NCI-H146 (cell line): ENCODE measurements at regions not wholly inside any gene's neighbourhood (a gene's known extent, or its start where the extent isn't known, plus 50 kb on each side); places are given as distances from the start of the nearest gene placed in this dataset.

Experiments used
- DNase-seq: peaks from one replicate; lab custom pipeline; 2025; lab: John Stamatoyannopoulos, UW

DNA sequence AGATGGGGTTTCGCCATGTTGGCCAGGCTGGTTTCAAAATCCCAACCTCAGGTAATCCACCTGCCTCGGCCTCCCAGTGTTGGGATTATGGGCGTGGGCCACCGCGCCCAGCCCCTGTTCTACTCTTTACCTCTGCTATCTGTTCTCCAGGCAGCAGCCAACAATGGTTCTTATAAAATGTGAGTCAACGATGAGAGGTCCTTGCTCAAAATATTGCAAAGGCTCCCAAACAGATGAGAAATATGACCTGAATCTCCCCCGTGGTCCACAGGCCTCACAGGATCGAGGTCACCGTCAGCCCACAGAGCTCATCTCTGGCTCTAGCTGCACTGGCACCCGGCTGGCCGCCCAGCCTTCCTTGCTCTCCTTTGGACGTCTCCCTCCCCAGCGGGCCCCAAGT lies 62.0 kb upstream of the EGFR start:
- no peak for DNase-seq

GRCh38 chr7:54960517-54960916 lies 58.3 kb upstream of the EGFR start:
- DNase-seq, result no peak

DNA sequence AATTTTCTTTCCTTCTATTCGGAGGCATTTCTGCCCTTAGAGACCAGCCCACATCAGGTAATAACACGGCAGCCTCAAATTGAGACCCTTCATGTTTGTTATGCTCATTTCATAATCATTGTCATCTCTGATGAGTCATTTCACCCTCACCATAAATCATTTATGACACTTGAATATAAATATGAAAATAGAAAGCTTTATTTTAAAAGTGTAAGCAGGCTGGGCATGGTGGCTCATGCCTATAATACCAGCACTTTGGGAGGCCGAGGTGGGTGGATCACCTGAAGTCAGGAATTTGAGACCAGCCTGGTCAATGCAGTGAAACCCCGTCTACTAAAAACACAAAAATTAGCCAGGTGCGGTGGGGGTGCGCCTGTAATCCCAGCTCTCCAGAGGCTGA lies 57.4 kb upstream of the EGFR start:
- no peak for DNase-seq

- no peak for DNase-seq
Observed at GRCh38 chr7:54963155-54963554, 55.7 kb upstream of the EGFR start.

DNA sequence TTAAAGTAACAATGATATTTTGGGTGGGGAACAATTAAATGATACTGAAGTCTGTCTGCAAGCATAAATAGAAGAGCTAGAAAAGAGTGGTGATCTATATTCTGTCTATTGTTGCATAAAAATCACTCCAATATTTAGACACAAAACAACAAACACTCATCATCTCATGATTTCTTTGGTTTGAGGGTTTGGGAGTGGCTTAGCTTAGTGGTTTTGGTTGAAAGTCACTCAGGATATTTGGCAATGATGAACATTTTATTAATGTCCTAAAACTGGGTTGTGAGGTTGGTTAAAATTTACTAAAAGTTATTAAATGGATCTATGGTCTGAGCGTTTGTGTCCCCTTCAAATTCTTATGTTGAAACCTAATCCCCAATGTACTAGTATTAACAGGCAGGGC lies 54.7 kb upstream of the EGFR start:
- DNase-seq, result no peak

- DNase-seq, result no peak
Observed at GRCh38 chr7:54967377-54967776, 51.4 kb upstream of the EGFR start.

- no peak for DNase-seq
Observed at GRCh38 chr7:54968018-54968417, 50.8 kb upstream of the EGFR start.
